Left renal cortex interstitium (tissue), 4 donors: ENCODE measurements at regions not wholly inside any gene's neighbourhood (a gene's known extent, or its start where the extent isn't known, plus 50 kb on each side); places are given as distances from the start of the nearest gene placed in this dataset.

Experiments used
- DNase-seq, 4 donors: peaks; one replicate each; pipeline ENCODE4 v3.0.0-alpha.2; 2013; ENCODE audit warnings: low read depth in 4 of 4, low spot score in 2 of 4, missing footprints in 1 of 4

- no peak for DNase-seq
Measured at GRCh38 chr11:70804139-70804837, 406.0 kb downstream of the CTTN start.

GRCh38 chr11:70805243-70805642 is 406.9 kb downstream of the CTTN start:
- DNase-seq: no peak

GRCh38 chr11:70805971-70806370 is 407.6 kb downstream of the CTTN start:
- DNase-seq: no peak

GRCh38 chr11:70806461-70807194 is 408.3 kb downstream of the CTTN start:
- DNase-seq: no peak

GRCh38 chr11:70807195-70807543 is 408.8 kb downstream of the CTTN start:
- DNase-seq: no peak

- no peak for DNase-seq
Measured at GRCh38 chr11:70808686-70809375, 410.5 kb downstream of the CTTN start.

- DNase-seq: no peak
Measured at GRCh38 chr11:70810133-70810532, 411.8 kb downstream of the CTTN start.

GRCh38 chr11:70810681-70811080 is 412.4 kb downstream of the CTTN start:
- DNase-seq: no peak

GRCh38 chr11:70811483-70811882 is 413.2 kb downstream of the CTTN start:
- DNase-seq: no peak

- DNase-seq: no peak
Measured at GRCh38 chr11:70811915-70812314, 413.6 kb downstream of the CTTN start.

GRCh38 chr11:70812472-70812871 is 414.1 kb downstream of the CTTN start:
- DNase-seq: no peak

- DNase-seq: no peak
Measured at GRCh38 chr11:70813651-70814050, 415.3 kb downstream of the CTTN start.

GRCh38 chr11:70815485-70815832 is 417.1 kb downstream of the CTTN start:
- no peak for DNase-seq

- no peak for DNase-seq
Measured at GRCh38 chr11:70816156-70816678, 417.9 kb downstream of the CTTN start.

- no peak for DNase-seq
Measured at GRCh38 chr11:70818351-70818750, 420.0 kb downstream of the CTTN start.

GRCh38 chr11:70819022-70819421 is 420.7 kb downstream of the CTTN start:
- no peak for DNase-seq

- DNase-seq: no peak
Measured at GRCh38 chr11:70820311-70820710, 422.0 kb downstream of the CTTN start.

GRCh38 chr11:70820712-70821111 is 422.4 kb downstream of the CTTN start:
- DNase-seq: no peak

- no peak for DNase-seq
Measured at GRCh38 chr11:70823771-70824170, 425.4 kb downstream of the CTTN start.

GRCh38 chr11:70824605-70825245 is 426.4 kb downstream of the CTTN start:
- DNase-seq: no peak

- DNase-seq: no peak
Measured at GRCh38 chr11:70825893-70826540, 426.4 kb downstream of the SHANK2 start.
